Glutamatergic neuron (in vitro differentiated cells): ENCODE measurements at regions not wholly inside any gene's neighbourhood (a gene's known extent, or its start where the extent isn't known, plus 50 kb on each side); places are given as distances from the start of the nearest gene placed in this dataset.
"Not testable (repeated sequence)": the region's sequence is repeated elsewhere in the genome, so short reads cannot be mapped to it uniquely, and the experiment has no call there.

ENCODE experiments used
- DNase-seq: peaks from one replicate; pipeline ENCODE4 v3.0.0; 2022
- H3K27ac Mint-ChIP-seq: one replicate; pipeline ENCODE4 v1.8.0; 2020; ENCODE audit warnings: mild to moderate bottlenecking, mixed read lengths, inconsistent platforms; ENCODE audit not compliant: unreplicated experiment
- H3K27me3 Mint-ChIP-seq: one replicate; pipeline ENCODE4 v1.8.0; 2020; ENCODE audit warnings: mild to moderate bottlenecking, moderate library complexity, mixed read lengths, inconsistent platforms; ENCODE audit not compliant: unreplicated experiment
- H3K36me3 Mint-ChIP-seq: one replicate; pipeline ENCODE4 v1.8.0; 2020; ENCODE audit warnings: mild to moderate bottlenecking, mixed read lengths, inconsistent platforms; ENCODE audit not compliant: unreplicated experiment
- H3K4me1 Mint-ChIP-seq: one replicate; pipeline ENCODE4 v1.8.0; 2020; ENCODE audit warnings: mild to moderate bottlenecking, low read depth, mixed read lengths, inconsistent platforms; ENCODE audit not compliant: unreplicated experiment
- H3K4me3 Mint-ChIP-seq: one replicate; pipeline ENCODE4 v1.8.0; 2020; ENCODE audit warnings: mild to moderate bottlenecking, mixed read lengths, inconsistent platforms; ENCODE audit not compliant: unreplicated experiment
- H3K9me3 Mint-ChIP-seq: one replicate; pipeline ENCODE4 v1.8.0; 2020; ENCODE audit warnings: mild to moderate bottlenecking, moderate library complexity, mixed read lengths, inconsistent platforms; ENCODE audit not compliant: unreplicated experiment
- TF ChIP-seq, protein P1 (sequence below): fragments of 200-600 bp; sonication (generic); IDR thresholded peaks from one replicate; pipeline ENCODE4 v1.5.0; 2021; ENCODE audit not compliant: partially characterized antibody, unreplicated experiment

DNA sequence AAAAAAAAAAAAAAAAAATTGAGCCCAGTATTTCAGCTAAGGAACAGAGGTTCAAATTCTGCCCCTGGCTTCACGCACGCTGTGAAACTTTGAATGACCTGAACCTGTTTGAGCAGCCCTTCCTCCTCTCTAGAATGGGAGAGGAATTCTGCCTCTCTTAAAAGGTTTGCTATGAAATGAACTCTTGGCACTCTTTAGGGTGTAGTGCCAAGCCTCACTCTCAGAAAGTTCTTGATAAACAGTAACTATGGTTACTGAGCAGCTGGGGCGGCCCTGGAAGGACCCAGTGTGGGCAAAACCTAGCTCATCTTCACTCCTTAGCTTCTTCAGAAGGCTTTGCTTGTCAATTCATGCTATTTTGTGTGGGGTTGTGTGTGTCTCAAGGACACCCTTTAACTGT lies 73.7 kb downstream of the GEMIN8 start:
- no peak overlapping the region for H3K4me3 Mint-ChIP-seq
- H3K9me3 Mint-ChIP-seq: peaks cover 5% of the 10 kb centered on the region
- peaks cover 5% of the 10 kb centered on the region for H3K36me3 Mint-ChIP-seq
- H3K4me1 Mint-ChIP-seq: no peaks in the 10 kb centered on the region
- no peaks in the 10 kb centered on the region for H3K27me3 Mint-ChIP-seq
- TF ChIP-seq, protein P1, sequence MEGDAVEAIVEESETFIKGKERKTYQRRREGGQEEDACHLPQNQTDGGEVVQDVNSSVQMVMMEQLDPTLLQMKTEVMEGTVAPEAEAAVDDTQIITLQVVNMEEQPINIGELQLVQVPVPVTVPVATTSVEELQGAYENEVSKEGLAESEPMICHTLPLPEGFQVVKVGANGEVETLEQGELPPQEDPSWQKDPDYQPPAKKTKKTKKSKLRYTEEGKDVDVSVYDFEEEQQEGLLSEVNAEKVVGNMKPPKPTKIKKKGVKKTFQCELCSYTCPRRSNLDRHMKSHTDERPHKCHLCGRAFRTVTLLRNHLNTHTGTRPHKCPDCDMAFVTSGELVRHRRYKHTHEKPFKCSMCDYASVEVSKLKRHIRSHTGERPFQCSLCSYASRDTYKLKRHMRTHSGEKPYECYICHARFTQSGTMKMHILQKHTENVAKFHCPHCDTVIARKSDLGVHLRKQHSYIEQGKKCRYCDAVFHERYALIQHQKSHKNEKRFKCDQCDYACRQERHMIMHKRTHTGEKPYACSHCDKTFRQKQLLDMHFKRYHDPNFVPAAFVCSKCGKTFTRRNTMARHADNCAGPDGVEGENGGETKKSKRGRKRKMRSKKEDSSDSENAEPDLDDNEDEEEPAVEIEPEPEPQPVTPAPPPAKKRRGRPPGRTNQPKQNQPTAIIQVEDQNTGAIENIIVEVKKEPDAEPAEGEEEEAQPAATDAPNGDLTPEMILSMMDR: no peak
- no peak overlapping the region for H3K27ac Mint-ChIP-seq
- DNase-seq: no peak

DNA sequence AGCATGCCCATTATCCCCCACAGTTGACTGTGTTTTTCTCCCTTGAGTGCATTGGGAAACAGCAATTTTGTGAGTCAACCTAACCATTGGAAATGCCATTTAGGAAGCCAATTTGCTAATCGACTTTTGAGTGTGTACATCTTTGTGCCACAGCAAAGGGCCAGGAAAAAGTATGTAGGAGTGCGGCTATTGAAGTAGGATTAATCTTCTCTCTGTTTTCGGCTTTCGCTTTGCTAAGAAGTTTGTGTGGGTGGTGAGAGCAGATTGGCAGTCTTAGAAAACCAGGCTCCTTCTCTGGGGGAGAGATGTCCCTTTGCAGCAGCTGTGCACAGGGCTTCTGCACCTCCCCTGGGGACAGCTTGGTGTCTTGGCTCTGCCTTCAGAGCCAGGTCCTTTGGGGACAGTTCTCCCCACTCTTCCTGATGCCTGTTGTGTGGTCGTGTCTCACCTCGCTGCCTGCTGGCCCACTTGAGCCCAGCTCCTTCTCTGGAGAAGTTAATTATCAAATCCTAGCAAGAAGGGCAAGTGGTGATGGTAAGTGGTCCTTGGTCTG lies 74.5 kb downstream of the GEMIN8 start:
- Mint-ChIP-seq H3K36me3 (peaks cover 5% of the 10 kb centered on the region), H3K27me3 (no peaks in the 10 kb centered on the region), H3K27ac (peak overlapping the region; percentile 43), H3K4me3 (no peak overlapping the region), H3K9me3 (peaks cover 5% of the 10 kb centered on the region), H3K4me1 (no peaks in the 10 kb centered on the region)
- DNase-seq: no peak
- TF ChIP-seq, protein P1: no peak

- Mint-ChIP-seq H3K9me3 (peaks cover 5% of the 10 kb centered on the region), H3K36me3 (no peaks in the 10 kb centered on the region), H3K4me1 (no peaks in the 10 kb centered on the region), H3K27ac (no peak overlapping the region), H3K4me3 (no peak overlapping the region), H3K27me3 (no peaks in the 10 kb centered on the region)
- DNase-seq: no peak
- TF ChIP-seq, protein P1: no peak
These were observed 77.1 kb downstream of the GEMIN8 start for GRCh38 chrX:13952581-13952980.

DNA sequence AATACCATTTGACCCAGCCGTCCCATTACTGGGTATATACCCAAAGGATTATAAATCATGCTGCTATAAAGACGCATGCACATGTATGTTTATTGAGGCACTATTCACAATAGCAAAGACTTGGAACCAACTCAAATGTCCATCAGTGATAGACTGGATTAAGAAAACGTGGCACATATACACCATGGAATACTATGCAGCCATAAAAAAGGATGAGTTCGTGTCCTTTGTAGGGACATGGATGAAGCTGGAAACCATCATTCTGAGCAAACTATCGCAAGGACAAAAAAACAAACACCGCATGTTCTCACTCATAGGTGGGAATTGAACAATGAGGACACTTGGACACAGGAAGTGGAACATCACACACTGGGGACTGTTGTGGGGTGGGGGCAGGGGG lies 83.5 kb downstream of the GEMIN8 start:
- not testable (repeated sequence) for H3K4me3 Mint-ChIP-seq, H3K27ac Mint-ChIP-seq, H3K9me3 Mint-ChIP-seq, H3K27me3 Mint-ChIP-seq, H3K36me3 Mint-ChIP-seq, H3K4me1 Mint-ChIP-seq, DNase-seq

GRCh38 chrX:13945787-13946186 lies 83.9 kb downstream of the GEMIN8 start:
- H3K36me3 Mint-ChIP-seq, H3K4me3 Mint-ChIP-seq, H3K27me3 Mint-ChIP-seq, H3K27ac Mint-ChIP-seq, H3K4me1 Mint-ChIP-seq, DNase-seq, H3K9me3 Mint-ChIP-seq: not testable (repeated sequence)

DNA sequence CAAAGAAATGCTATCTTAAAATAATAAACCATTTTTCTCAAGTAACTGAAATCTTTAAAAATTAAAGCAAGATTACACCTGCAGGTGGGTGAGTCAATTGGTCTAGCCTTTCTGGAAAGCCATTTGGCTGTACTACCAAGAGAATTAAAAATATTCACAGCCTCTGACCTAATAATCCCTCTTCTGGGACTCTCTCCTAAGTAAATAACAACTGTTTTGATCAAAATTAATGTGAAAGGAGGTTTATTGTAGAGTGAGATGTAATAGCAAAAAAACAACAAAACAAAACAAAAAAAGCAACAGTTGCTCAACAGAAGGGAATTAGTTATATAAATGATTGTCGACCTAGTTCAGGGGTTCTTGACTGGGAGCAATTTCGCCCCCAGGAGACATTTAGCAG lies 89.0 kb downstream of the GEMIN8 start:
- H3K4me1 Mint-ChIP-seq: peaks cover 7% of the 10 kb centered on the region
- H3K4me3 Mint-ChIP-seq: no peak overlapping the region
- H3K9me3 Mint-ChIP-seq: peaks cover 5% of the 10 kb centered on the region
- TF ChIP-seq, protein P1: no peak
- H3K36me3 Mint-ChIP-seq: no peaks in the 10 kb centered on the region
- H3K27me3 Mint-ChIP-seq: peaks cover 3% of the 10 kb centered on the region
- no peak overlapping the region for H3K27ac Mint-ChIP-seq
- DNase-seq: no peak
